ENCODE measurements at regions not wholly inside any gene's neighbourhood (a gene's known extent, or its start where the extent isn't known, plus 50 kb on each side); places are given as distances from the start of the nearest gene placed in this dataset.

DNA sequence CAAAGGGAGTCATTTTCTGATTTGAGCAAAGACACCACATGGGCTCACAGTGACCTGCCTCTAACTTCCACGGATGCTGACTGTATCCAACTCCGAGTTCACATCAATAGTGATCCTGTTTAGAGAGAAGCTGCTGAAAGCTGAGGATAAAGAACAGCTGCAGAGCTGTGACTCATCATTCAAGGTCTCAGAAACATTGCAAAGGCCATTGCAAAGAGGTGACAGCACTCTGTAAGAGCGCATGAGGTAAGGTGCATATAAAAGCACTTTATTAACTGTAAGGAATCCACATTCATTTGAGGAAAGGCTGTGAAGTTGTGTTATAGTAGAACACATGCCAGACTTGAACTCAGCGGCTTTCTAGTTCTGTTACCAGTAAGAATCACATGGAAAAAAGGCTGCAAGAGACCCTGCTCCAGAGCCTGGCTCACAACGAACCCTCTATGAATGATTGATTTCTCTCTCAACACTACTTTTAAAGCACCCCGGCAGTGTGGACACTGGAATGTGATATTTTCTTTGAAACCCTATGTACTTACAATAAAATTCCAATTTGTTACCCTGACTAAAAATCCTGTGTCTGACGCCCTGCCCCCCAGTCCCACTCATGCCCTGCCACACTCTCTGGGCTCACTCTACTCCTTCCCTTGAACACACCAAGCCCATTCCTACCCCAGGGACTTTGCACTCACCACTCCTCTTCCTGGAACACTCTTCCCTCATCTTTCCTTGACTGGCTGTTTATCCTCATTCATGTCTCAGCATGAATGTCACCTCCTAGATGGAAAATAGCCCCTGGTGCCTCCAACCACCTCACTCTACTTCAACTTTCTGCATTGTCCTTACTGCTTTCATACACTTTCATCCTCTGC, 111.2 kb downstream of the LSM3 start:
- DNase-seq (ENCODE audit: low read depth), result peak; percentile 92
- TF ChIP-seq, protein P1, sequence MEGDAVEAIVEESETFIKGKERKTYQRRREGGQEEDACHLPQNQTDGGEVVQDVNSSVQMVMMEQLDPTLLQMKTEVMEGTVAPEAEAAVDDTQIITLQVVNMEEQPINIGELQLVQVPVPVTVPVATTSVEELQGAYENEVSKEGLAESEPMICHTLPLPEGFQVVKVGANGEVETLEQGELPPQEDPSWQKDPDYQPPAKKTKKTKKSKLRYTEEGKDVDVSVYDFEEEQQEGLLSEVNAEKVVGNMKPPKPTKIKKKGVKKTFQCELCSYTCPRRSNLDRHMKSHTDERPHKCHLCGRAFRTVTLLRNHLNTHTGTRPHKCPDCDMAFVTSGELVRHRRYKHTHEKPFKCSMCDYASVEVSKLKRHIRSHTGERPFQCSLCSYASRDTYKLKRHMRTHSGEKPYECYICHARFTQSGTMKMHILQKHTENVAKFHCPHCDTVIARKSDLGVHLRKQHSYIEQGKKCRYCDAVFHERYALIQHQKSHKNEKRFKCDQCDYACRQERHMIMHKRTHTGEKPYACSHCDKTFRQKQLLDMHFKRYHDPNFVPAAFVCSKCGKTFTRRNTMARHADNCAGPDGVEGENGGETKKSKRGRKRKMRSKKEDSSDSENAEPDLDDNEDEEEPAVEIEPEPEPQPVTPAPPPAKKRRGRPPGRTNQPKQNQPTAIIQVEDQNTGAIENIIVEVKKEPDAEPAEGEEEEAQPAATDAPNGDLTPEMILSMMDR (conservative IDR thresholded peaks at IDR 0.05; ENCODE audit: low read depth, low read length), result no peak

DNA sequence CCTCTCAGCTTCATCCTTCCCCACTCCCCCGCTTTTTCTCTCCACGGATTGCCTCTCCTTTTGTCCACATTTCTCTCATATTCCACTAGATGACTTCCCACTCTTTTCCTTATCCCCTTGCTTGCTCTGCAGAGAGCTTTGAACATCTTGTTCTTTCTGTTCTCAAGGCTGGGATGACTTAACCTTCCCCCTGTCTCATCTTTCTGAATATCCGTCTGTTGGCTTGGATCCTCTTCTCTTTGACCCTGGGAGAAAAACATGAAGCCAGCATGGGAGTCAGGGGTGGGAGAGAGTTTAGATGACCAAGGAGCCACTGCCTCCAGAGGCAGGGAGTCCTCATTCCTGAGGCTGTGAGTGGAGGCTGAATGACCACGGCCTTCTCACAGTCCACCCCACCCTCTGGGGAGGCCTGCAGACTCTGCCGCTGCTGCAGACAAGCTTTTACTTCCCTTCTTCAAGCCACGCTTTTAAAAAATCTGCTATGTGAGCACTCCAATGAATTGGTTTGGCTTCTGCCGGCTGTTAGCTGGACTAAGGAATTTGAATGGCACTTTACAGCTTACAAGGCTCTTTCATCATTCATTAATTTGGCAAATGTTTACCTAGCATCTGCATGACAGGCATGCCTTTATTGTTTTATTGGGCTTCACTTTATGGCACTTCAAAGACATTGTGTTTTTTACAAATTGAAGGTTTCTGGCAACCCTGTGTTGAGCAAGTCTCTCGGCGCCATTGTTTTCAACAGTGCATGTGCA, 111.6 kb upstream of the SLC6A6 start:
- no peak overlapping the region for H3K4me3 ChIP-seq (ENCODE audit: low read depth, low read length)
- TF ChIP-seq, protein P1 (conservative IDR thresholded peaks at IDR 0.05; ENCODE audit: low read depth, low read length), result no peak
- DNase-seq (ENCODE audit: low read depth), result no peak

More for the DNA sequence above, 111.2 kb downstream of the LSM3 start:
- no peak overlapping the region for H3K4me3 ChIP-seq (ENCODE audit: low read depth, low read length)

DNA sequence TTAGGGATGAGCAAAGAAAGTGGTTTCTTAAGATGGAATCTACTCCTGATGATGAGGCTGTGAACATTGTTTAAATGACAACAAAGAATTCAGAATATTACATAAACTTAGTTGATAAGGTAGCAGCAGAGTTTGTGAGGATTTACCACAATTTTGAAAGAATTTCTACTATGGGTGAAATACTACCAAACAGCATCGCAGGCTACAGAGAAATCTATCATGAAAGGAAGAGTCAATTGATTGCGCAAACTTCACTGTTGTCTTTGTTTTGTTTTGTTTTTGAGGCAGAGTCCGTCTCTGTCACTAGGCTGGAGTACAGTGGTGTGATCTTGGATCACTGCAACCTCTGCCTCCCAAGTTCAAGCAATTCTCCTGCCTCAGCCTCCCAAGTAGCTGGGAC, 107.4 kb upstream of the SLC6A6 start:
- DNase-seq (ENCODE audit: low read depth), result no peak
- TF ChIP-seq, protein P1 (conservative IDR thresholded peaks at IDR 0.05; ENCODE audit: low read depth, low read length), result no peak
- no peak overlapping the region for H3K4me3 ChIP-seq (ENCODE audit: low read depth, low read length)

DNA sequence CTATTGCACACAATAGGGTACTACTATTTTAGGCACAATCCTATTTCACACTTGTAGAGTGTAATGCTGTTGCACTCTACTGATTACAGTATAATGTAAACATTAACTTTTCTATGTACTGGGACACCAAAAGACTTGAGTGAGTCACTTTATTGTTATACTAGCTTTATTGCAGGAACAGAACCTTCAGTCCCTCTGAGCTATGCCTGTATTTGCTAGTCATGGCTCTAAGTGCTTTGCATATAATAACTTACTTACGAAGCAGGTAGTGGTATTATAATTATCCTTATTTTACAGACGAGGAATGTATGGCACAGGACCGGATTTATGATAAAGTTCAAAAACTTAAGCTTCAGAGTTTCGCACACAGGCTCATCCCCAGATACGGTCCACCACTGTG, 106.6 kb upstream of the SLC6A6 start:
- H3K4me3 ChIP-seq (ENCODE audit: low read depth, low read length), result no peak overlapping the region
- TF ChIP-seq, protein P1 (conservative IDR thresholded peaks at IDR 0.05; ENCODE audit: low read depth, low read length), result no peak
- DNase-seq (ENCODE audit: low read depth), result no peak

DNA sequence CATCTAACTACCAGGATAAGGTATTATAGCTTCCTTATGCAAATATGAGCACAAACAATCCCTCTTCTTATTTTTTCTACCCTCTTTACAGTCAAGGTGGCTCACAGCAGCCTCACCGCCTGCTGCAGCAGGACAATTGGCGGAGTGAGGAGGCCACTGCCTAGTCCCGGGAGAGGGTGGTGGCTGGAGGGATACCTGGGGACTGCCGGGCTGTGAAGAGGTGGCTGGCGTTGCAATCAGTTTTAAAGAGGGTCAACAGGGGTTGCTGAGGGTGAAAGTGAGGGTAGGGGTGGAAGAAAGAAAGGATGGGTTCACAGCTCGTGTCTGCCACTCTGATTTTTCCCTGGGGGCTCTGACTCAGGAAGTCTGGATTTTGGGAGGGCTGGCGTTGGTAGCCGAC, 105.1 kb upstream of the SLC6A6 start:
- no peak for DNase-seq (ENCODE audit: low read depth)
- no peak overlapping the region for H3K4me3 ChIP-seq (ENCODE audit: low read depth, low read length)
- TF ChIP-seq, protein P1 (conservative IDR thresholded peaks at IDR 0.05; ENCODE audit: low read depth, low read length), result no peak

DNA sequence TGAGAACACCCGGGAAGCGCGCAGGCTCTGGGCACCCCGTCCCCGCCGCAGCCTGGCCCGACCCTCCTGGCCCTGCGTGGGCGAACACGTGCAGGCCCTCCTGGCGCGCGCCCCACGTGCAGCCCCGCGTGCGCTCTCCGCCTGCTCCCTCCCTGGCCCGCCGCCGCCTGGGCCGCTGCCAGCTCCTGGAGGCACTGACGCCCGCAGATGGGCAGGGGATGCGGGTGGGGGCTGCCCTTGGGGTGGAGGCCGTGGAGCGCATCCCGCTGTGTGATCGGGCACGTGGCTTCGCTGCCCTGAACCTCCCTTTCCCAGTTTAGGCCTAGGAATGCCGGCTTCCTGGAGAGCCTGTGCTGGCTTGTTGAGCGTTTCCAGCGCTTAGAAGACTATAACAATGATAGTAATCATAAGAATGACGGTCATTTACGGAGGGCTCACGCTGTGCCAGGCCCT, 104.6 kb upstream of the SLC6A6 start:
- no peak for DNase-seq (ENCODE audit: low read depth)
- no peak overlapping the region for H3K4me3 ChIP-seq (ENCODE audit: low read depth, low read length)
- TF ChIP-seq, protein P1 (conservative IDR thresholded peaks at IDR 0.05; ENCODE audit: low read depth, low read length), result no peak
